ENCODE measurements at regions not wholly inside any gene's neighbourhood (a gene's known extent, or its start where the extent isn't known, plus 50 kb on each side); places are given as distances from the start of the nearest gene placed in this dataset.
"Not testable (repeated sequence)": the region's sequence is repeated elsewhere in the genome, so short reads cannot be mapped to it uniquely, and the experiment has no call there.

- no peak for DNase-seq (ENCODE audit: low read depth in 2 of 3, low spot score in 2 of 3)
Observed at GRCh38 chr5:145028626-145029025, 806.5 kb downstream of the PRELID2 start.

DNA sequence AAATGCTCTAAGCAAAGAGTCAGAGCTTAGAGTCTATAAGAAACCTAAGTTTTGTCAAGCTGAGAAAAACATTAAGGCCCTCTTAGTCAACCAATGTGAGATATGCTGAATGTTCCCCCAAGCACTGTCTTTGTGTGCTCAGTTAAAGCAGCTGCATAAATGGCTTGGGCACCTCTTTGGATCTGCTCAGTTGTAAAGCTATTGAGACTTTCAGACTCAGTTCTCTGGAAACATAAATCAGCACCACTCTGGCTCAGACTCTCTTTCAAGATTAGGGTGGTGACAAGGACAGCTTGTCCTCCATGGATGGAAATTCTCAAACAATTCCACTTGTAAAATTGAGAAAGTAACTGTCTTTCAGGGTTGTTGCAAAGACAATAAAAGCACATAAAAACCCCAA lies 807.9 kb downstream of the PRELID2 start:
- DNase-seq (ENCODE audit: low read depth in 2 of 3, low spot score in 2 of 3), result no peak

DNA sequence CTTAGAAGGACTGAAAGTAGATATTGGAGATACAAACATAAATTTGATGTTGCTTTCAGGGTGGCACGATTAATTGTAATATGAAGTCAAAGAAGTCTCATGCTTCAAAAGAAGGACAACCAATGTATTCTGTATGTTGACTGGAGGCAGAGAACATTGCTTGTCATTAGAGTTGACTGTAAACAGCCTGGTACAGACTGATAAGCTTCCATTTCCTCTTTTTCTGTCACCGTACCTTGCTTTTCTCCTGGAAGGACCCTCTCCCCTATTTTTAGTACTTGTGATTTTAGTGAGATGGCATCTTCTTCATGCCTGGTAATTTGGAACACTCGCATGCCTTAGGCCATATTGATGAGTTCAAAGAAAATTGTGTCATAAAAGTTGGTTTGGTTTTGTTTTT lies 809.4 kb downstream of the PRELID2 start:
- no peak for DNase-seq (ENCODE audit: low read depth in 2 of 3, low spot score in 2 of 3)

- DNase-seq (ENCODE audit: low read depth in 2 of 3, low spot score in 2 of 3), result no peak
Observed at GRCh38 chr5:145015146-145015545, 820.0 kb downstream of the PRELID2 start.

DNA sequence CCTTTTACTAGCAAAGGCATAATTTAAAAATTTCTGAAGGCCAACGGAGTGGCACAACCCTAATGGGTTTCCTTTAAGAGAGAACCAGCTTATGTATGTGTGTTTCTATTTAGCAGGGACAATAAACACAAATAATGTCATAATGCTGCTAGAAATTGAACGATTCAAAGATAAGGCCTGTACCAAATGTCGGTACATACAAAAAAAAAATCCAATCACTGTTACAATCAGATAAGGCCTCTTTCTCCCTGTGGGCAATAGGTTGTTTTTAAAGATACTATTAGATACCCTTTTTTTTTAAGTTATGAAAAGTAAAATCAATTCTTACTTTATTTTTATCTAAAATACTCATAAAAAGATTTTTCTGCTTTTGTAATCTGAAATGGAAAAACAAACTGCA lies 821.0 kb downstream of the PRELID2 start:
- DNase-seq (ENCODE audit: low read depth in 2 of 3, low spot score in 2 of 3), result no peak

GRCh38 chr5:145010834-145011233 lies 824.3 kb downstream of the PRELID2 start:
- DNase-seq (ENCODE audit: low read depth in 2 of 3, low spot score in 2 of 3), result no peak

- DNase-seq (ENCODE audit: low read depth in 2 of 3, low spot score in 2 of 3), result no peak
Observed at GRCh38 chr5:145008876-145009530, 826.1 kb downstream of the PRELID2 start.

GRCh38 chr5:144994356-144994755 lies 823.7 kb downstream of the KCTD16 start:
- DNase-seq (ENCODE audit: low read depth in 2 of 3, low spot score in 2 of 3), result not testable (repeated sequence)

DNA sequence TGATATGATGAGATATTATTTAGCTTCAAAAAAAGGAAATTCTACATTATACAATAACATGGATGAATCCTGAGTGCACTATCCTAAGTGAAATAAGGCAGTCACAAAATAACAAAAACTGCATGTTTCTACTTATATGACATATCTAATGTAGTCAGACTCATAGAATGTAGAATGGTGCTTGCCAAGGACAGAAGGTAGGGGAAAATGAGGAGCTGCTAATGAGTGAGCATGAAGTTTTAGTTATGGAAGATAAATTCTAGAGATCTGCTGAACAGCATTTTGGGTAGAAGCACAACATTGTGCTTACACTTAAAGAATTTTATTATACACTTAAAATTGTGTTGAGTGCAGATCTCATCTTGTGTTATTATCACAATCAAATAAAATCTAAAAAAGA lies 812.4 kb downstream of the KCTD16 start:
- DNase-seq (ENCODE audit: low read depth in 2 of 3, low spot score in 2 of 3), result no peak

DNA sequence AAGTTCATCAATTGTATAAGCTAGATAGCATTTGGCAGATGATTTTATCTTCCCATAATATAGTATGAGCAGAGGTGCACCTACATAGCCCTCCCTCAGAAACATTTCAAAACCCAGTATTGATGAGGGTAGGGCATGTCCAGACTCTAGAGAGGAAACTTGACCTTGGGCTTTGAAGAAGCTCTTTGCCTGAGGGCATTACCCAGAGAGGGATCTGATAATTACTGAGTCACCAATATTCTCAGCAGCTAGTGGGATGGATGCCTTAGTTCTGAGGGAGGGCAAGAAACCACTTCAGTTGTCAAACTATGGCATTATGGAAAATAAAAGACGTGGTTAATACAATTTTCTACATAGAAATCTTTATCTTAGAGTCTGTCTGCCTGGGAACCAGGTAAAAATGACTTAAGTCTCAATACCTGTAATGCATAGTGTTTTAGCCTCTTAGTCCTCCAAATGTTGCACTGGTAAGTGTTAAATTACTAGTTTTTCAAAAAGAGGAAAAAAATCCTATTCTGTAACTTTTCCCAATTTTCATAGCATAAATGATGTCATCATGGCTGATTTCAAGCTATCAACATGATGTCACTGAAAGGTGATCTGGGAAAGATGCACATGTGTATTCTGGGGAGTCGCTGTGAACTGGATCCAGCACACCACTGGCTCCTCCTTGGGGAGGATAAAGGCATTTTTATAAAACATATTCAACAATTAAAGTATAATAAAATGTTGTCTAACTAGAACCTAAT lies 809.0 kb downstream of the KCTD16 start:
- no peak for DNase-seq (ENCODE audit: low read depth in 2 of 3, low spot score in 2 of 3)

DNA sequence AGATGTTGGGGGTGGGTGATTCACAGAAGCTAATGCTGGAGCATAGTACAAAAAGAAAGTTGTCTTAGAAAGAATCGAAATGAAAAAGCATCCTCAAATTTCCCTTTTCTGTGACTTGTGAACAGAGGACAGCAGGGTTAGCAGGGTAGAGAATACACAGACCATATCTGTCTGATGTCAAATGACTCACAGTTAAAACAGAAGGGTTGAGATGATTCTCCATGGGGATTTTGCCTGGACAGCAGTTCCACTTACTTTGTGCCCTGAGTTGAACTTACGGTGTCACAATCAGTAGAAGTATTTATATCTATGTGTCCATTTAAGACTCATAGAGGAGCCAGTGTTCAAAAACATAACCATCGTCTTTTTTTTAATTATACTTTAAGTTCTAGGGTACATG lies 801.6 kb downstream of the KCTD16 start:
- no peak for DNase-seq (ENCODE audit: low read depth in 2 of 3, low spot score in 2 of 3)

GRCh38 chr5:144971108-144971850 lies 800.6 kb downstream of the KCTD16 start:
- no peak for DNase-seq (ENCODE audit: low read depth in 2 of 3, low spot score in 2 of 3)

GRCh38 chr5:144960296-144960695 lies 789.6 kb downstream of the KCTD16 start:
- no peak for DNase-seq (ENCODE audit: low read depth in 2 of 3, low spot score in 2 of 3)

GRCh38 chr5:144958002-144958401 lies 787.3 kb downstream of the KCTD16 start:
- no peak for DNase-seq (ENCODE audit: low read depth in 2 of 3, low spot score in 2 of 3)

GRCh38 chr5:144950996-144951395 lies 780.3 kb downstream of the KCTD16 start:
- no peak for DNase-seq (ENCODE audit: low read depth in 2 of 3, low spot score in 2 of 3)

DNA sequence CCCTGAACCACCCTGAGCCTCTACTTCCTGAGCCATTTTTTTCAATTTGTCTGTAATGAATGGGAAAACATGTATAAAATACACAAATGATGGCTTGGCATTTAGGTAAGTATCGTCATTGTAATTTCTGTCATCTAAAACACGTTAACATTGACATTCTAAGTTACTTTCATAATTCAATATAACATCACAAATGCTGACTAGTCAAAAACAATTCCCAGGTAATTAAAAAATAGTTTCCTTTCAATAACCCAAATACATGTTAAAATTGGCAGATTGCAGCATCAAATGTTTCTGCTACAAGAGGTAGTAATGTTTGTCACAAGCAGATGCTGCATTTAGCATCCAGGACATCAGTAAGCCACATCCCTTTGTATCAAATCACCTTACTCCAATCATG lies 776.4 kb downstream of the KCTD16 start:
- no peak for DNase-seq (ENCODE audit: low read depth in 2 of 3, low spot score in 2 of 3)

GRCh38 chr5:144945503-144945902 lies 774.8 kb downstream of the KCTD16 start:
- no peak for DNase-seq (ENCODE audit: low read depth in 2 of 3, low spot score in 2 of 3)

- DNase-seq (ENCODE audit: low read depth in 2 of 3, low spot score in 2 of 3), result no peak
Observed at GRCh38 chr5:144944936-144945335, 774.3 kb downstream of the KCTD16 start.

- DNase-seq (ENCODE audit: low read depth in 2 of 3, low spot score in 2 of 3), result no peak
Observed at GRCh38 chr5:144941004-144941403, 770.3 kb downstream of the KCTD16 start.

GRCh38 chr5:144918371-144918770 lies 747.7 kb downstream of the KCTD16 start:
- DNase-seq (ENCODE audit: low read depth in 2 of 3, low spot score in 2 of 3), result no peak

DNA sequence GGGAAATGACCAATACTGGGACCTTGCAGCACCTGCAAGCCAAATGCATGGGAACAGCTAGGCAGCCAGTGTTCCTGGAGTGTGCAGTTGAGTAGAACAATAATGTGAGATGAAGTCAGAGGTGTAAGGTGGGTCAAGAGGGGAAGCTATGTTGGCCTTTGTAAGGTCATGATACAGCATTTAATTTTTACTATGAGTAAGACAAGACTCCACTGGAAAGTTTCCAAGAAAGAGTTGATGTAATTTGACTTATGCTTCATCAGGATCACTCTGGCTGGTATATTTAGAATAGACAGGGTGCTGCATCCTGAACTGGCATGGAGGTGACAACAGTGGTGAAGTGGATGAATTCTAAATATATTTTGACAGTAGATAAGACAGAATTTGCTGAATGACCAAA lies 744.8 kb downstream of the KCTD16 start:
- DNase-seq (ENCODE audit: low read depth in 2 of 3, low spot score in 2 of 3), result no peak

- DNase-seq (ENCODE audit: low read depth in 2 of 3, low spot score in 2 of 3), result no peak
Observed at GRCh38 chr5:144913661-144914060, 743.0 kb downstream of the KCTD16 start.

All from hematopoietic multipotent progenitor cell (in vitro differentiated cells).